Liver (tissue), 8 donors: ENCODE measurements at regions not wholly inside any gene's neighbourhood (a gene's known extent, or its start where the extent isn't known, plus 50 kb on each side); places are given as distances from the start of the nearest gene placed in this dataset.

Experiments
- DNase-seq: peaks from one replicate; pipeline ENCODE4 v3.0.0-alpha.2; 2017; ENCODE audit warnings: low spot score
- H3K27ac ChIP-seq, 2 donors: one replicate each; pipeline ENCODE4 v1.7.0; 2013; ENCODE audit warnings: inconsistent platforms in 2 of 2, low read length in 2 of 2, control low read depth in 1 of 2, low read depth in 1 of 2, mild to moderate bottlenecking in 1 of 2
- H3K27me3 ChIP-seq, 4 donors: one replicate each; pipeline versions ENCODE4 v1.6.1 to v1.7.0; 2013; ENCODE audit warnings: low read length in 3 of 4, inconsistent platforms in 1 of 4, mild to moderate bottlenecking in 1 of 4, moderate library complexity in 1 of 4; ENCODE audit not compliant: control insufficient read depth in 4 of 4, insufficient read depth in 4 of 4
- H3K36me3 ChIP-seq, 4 donors: one replicate each; pipeline versions ENCODE4 v1.6.1 to v1.7.0; 2013; ENCODE audit warnings: low read length in 3 of 4, mild to moderate bottlenecking in 3 of 4, low read depth in 1 of 4, moderate library complexity in 1 of 4; ENCODE audit not compliant: control insufficient read depth in 4 of 4, insufficient read depth in 3 of 4
- H3K4me1 ChIP-seq, 4 donors: one replicate each; pipeline versions ENCODE4 v1.6.1 to v1.7.0; 2013; ENCODE audit warnings: low read length in 3 of 4, mild to moderate bottlenecking in 3 of 4, moderate library complexity in 1 of 4; ENCODE audit not compliant: control insufficient read depth in 4 of 4, insufficient read depth in 4 of 4
- H3K4me3 ChIP-seq, 3 donors: one replicate each; pipeline versions ENCODE4 v1.6.1 to v1.7.0; 2013; ENCODE audit warnings: low read length in 3 of 3, control low read depth in 1 of 3, low read depth in 1 of 3, mild to moderate bottlenecking in 1 of 3
- H3K9ac ChIP-seq, 2 donors: one replicate each; pipeline ENCODE4 v1.7.0; 2013; ENCODE audit warnings: low read length in 2 of 2, mild to moderate bottlenecking in 2 of 2, moderate library complexity in 2 of 2, control low read depth in 1 of 2, low read depth in 1 of 2
- H3K9me3 ChIP-seq, 4 donors: one replicate each; pipeline versions ENCODE4 v1.6.1 to v1.7.0; 2013; ENCODE audit warnings: low read length in 3 of 4; ENCODE audit not compliant: control insufficient read depth in 4 of 4
- CTCF ChIP-seq: fragments of 150-350 bp; IDR thresholded peaks from 2 replicates; pipeline ENCODE4 v1.5.1; 2017; ENCODE audit warnings: improper control_type of control experiment, low read depth, low read length; ENCODE audit not compliant: missing input control
- EGR1 ChIP-seq, 2 donors: IDR thresholded peaks; 2 replicates each; pipeline ENCODE4 v1.6.1; 2016 to 2018; ENCODE audit warnings: antibody characterized with exemption in 2 of 2, low read depth in 2 of 2
- FOXA1 ChIP-seq: IDR thresholded peaks from 2 replicates; pipeline ENCODE4 v1.6.1; 2016; ENCODE audit warnings: antibody characterized with exemption
- GABPA ChIP-seq, 2 donors: IDR thresholded peaks in 1 of 2; conservative IDR thresholded peaks in 1 of 2; 2 replicates each; pipeline ENCODE4 v1.6.1; 2016; ENCODE audit warnings: antibody characterized with exemption in 2 of 2, mild to moderate bottlenecking in 1 of 2, moderate library complexity in 1 of 2
- HNF4A ChIP-seq, 2 donors: conservative IDR thresholded peaks; 2 replicates each; pipeline ENCODE4 v1.6.1; 2016; ENCODE audit warnings: antibody characterized with exemption in 2 of 2, mild to moderate bottlenecking in 2 of 2
- HNF4G ChIP-seq: IDR thresholded peaks from 2 replicates; pipeline ENCODE4 v1.6.1; 2016; ENCODE audit warnings: antibody characterized with exemption
- MAX ChIP-seq: IDR thresholded peaks from 2 replicates; pipeline ENCODE4 v1.6.1; 2016; ENCODE audit warnings: antibody characterized with exemption
- NR2F2 ChIP-seq: IDR thresholded peaks from 2 replicates; pipeline ENCODE4 v1.6.1; 2016; ENCODE audit warnings: antibody characterized with exemption
- RAD21 ChIP-seq, 2 donors: IDR thresholded peaks; 2 replicates each; pipeline ENCODE4 v1.6.1; 2016; ENCODE audit warnings: antibody characterized with exemption in 2 of 2, mild to moderate bottlenecking in 2 of 2
- REST ChIP-seq: IDR thresholded peaks from 2 replicates; pipeline ENCODE4 v1.6.1; 2016; ENCODE audit warnings: antibody characterized with exemption, mild to moderate bottlenecking
- RXRA ChIP-seq, 2 donors: IDR thresholded peaks; 2 replicates each; pipeline ENCODE4 v1.6.1; 2017 to 2018; ENCODE audit warnings: antibody characterized with exemption in 2 of 2, mild to moderate bottlenecking in 1 of 2
- SP1 ChIP-seq: IDR thresholded peaks from 2 replicates; pipeline ENCODE4 v1.6.1; 2018; ENCODE audit warnings: antibody characterized with exemption, mild to moderate bottlenecking
- ZBTB33 ChIP-seq: IDR thresholded peaks from 2 replicates; pipeline ENCODE4 v1.6.1; 2016; ENCODE audit warnings: antibody characterized with exemption
- WGBS: extraction: QIAGEN DNeasy Blood & Tissue Kit; methylation state at CpG from one replicate; pipeline ENCODE4 v1.1.7; 2013; 5-methylcytosine and 5-hydroxymethylcytosine counted together
- donor health status: healthy.
- donor health status: healthy.
- donor health status: healthy.
- donor health status: healthy.
- donor health status: healthy.

GRCh38 chr10:65135508-65135907 lies 1614.3 kb downstream of the REEP3 start:
- WGBS, result 67% methylated on average over 1 of the region's 1 CpG
- H3K27ac ChIP-seq, result no peak overlapping the region

GRCh38 chr10:65142641-65143435 lies 1621.6 kb downstream of the REEP3 start:
- Histone ChIP-seq H3K4me3 (no peak overlapping the region), H3K36me3 (no peaks in the 10 kb centered on the region), H3K9me3 (no peaks in the 10 kb centered on the region), H3K27ac (no peak overlapping the region), H3K4me1 (no peaks in the 10 kb centered on the region), H3K9ac (no peak overlapping the region), H3K27me3 (peaks cover 0 to 2% (median 0%) of the 10 kb centered on the region in 4 donors)
- DNase-seq, result no peak
- WGBS, result 81% methylated on average over 2 of the region's 2 CpGs
- TF ChIP-seq HNF4G (no peak), FOXA1 (no peak), MAX (no peak), RXRA (IDR thresholded peaks at IDR 0.05) (no peak), REST (no peak), EGR1 (IDR thresholded peaks at IDR 0.05; ENCODE audit: low read depth in 2 of 2) (no peak), RAD21 (IDR thresholded peaks at IDR 0.05) (no peak), SP1 (no peak), NR2F2 (no peak), GABPA (IDR thresholded peaks at IDR 0.05 in 1 of 2, conservative IDR thresholded peaks at IDR 0.05 in 1 of 2) (no peak), CTCF (no peak)

More at GRCh38 chr10:65135508-65135907, 1614.3 kb downstream of the REEP3 start:
- H3K9me3 ChIP-seq, result no peaks in the 10 kb centered on the region
- no peaks in the 10 kb centered on the region for H3K36me3 ChIP-seq
- no peak overlapping the region for H3K4me3 ChIP-seq
- no peaks in the 10 kb centered on the region for H3K4me1 ChIP-seq
- H3K27me3 ChIP-seq, result no peaks in the 10 kb centered on the region
- TF ChIP-seq CTCF (no peak), NR2F2 (no peak), RXRA (IDR thresholded peaks at IDR 0.05) (no peak), EGR1 (IDR thresholded peaks at IDR 0.05; ENCODE audit: low read depth in 2 of 2) (no peak), ZBTB33 (no peak), HNF4A (conservative IDR thresholded peaks at IDR 0.05) (no peak)
- no peak for DNase-seq
- H3K9ac ChIP-seq, result no peak overlapping the region
